ENCODE measurements at regions not wholly inside any gene's neighbourhood (a gene's known extent, or its start where the extent isn't known, plus 50 kb on each side); places are given as distances from the start of the nearest gene placed in this dataset.

GRCh38 chr14:62451221-62451620 is 594.0 kb downstream of the KCNH5 start:
- no peak overlapping the region for H3K27ac ChIP-seq (ENCODE audit: extremely low read depth, low read depth, low read length)
- H3K27me3 ChIP-seq (ENCODE audit: control insufficient read depth in 2 of 2, insufficient read depth in 2 of 2, low read length in 2 of 2), result no peaks in the 10 kb centered on the region
- no peak overlapping the region for H2AFZ ChIP-seq (ENCODE audit: low read depth, low read length)
- 0% methylated on average over 3 of the region's 3 CpGs for WGBS (ENCODE audit: insufficient coverage, low coverage, missing lambda C conversion rate)
- no peaks in the 10 kb centered on the region for H3K79me2 ChIP-seq (ENCODE audit: control insufficient read depth, insufficient read depth, low read length)
- DNase-seq (ENCODE audit: extremely low read depth in 1 of 4, low spot score in 3 of 4) (no peak), FAIRE-seq (no peak), ATAC-seq (no peak)
- no peak overlapping the region for H3K4me3 ChIP-seq
- in situ Hi-C loops (cut with MboI), result no loop called here
- H3K36me3 ChIP-seq (ENCODE audit: control insufficient read depth, insufficient read depth, low read length), result no peaks in the 10 kb centered on the region
- ChIA-PET CTCF (ENCODE audit: low intra/inter-chr PET ratio) (no interaction called here), POLR2A (no interaction called here)
- H3K4me1 ChIP-seq (replicated peaks in 1 of 2; ENCODE audit: control insufficient read depth in 2 of 2, insufficient read depth in 2 of 2, low read length in 2 of 2), result no peaks in the 10 kb centered on the region
- BruUV-seq (replicated peaks), result no TSS peak
- H3K9ac ChIP-seq (ENCODE audit: insufficient read depth in 1 of 2, low read depth in 2 of 2, low read length in 2 of 2), result no peak overlapping the region
- no peaks in the 10 kb centered on the region for H3K9me1 ChIP-seq (ENCODE audit: control insufficient read depth, insufficient read depth, low read length)
- no peaks in the 10 kb centered on the region for H4K20me1 ChIP-seq (replicated peaks; ENCODE audit: control insufficient read depth, insufficient read depth, low read length)
- H3K4me2 ChIP-seq (ENCODE audit: insufficient read depth, low read length), result no peak overlapping the region
- TF ChIP-seq EGR1 (conservative IDR thresholded peaks at IDR 0.05) (no peak), ZNF239 (CRISPR knock-in tag; IDR thresholded peaks at IDR 0.05) (no peak)
- intact Hi-C loops (cut with micrococcal nuclease), result no loop called here
- H3K9me3 ChIP-seq (replicated peaks; ENCODE audit: control insufficient read depth, insufficient read depth, low read depth, low read length), result no peaks in the 10 kb centered on the region

GRCh38 chr14:62453226-62453625 is 592.0 kb downstream of the KCNH5 start:
- H3K27me3 ChIP-seq (ENCODE audit: control insufficient read depth in 2 of 2, insufficient read depth in 2 of 2, low read length in 2 of 2), result no peaks in the 10 kb centered on the region
- H3K79me2 ChIP-seq (ENCODE audit: control insufficient read depth, insufficient read depth, low read length), result no peaks in the 10 kb centered on the region
- H3K27ac ChIP-seq (ENCODE audit: extremely low read depth, low read depth, low read length), result no peak overlapping the region
- DNase-seq (ENCODE audit: extremely low read depth in 1 of 4, low spot score in 3 of 4), result no peak
- POLR2A ChIA-PET, result no interaction called here
- H3K9me1 ChIP-seq (ENCODE audit: control insufficient read depth, insufficient read depth, low read length), result no peaks in the 10 kb centered on the region
- no peaks in the 10 kb centered on the region for H3K4me1 ChIP-seq (replicated peaks in 1 of 2; ENCODE audit: control insufficient read depth in 2 of 2, insufficient read depth in 2 of 2, low read length in 2 of 2)
- H2AFZ ChIP-seq (ENCODE audit: low read depth, low read length), result no peak overlapping the region
- no peak for ATAC-seq
- H3K9ac ChIP-seq (ENCODE audit: insufficient read depth in 1 of 2, low read depth in 2 of 2, low read length in 2 of 2), result no peak overlapping the region
- no peaks in the 10 kb centered on the region for H3K9me3 ChIP-seq (replicated peaks; ENCODE audit: control insufficient read depth, insufficient read depth, low read depth, low read length)
- no peaks in the 10 kb centered on the region for H3K36me3 ChIP-seq (ENCODE audit: control insufficient read depth, insufficient read depth, low read length)
- intact Hi-C loops (cut with micrococcal nuclease) (no loop called here), in situ Hi-C loops (cut with MboI) (no loop called here)
- no peak overlapping the region for H3K4me2 ChIP-seq (ENCODE audit: insufficient read depth, low read length)
- BruUV-seq (replicated peaks), result no TSS peak
- no peak overlapping the region for H3K4me3 ChIP-seq
- CTCF ChIA-PET (ENCODE audit: low intra/inter-chr PET ratio), result no interaction called here
- 5% methylated on average over 2 of the region's 2 CpGs for WGBS (ENCODE audit: insufficient coverage, low coverage, missing lambda C conversion rate)
- no peak for FAIRE-seq
- no peaks in the 10 kb centered on the region for H4K20me1 ChIP-seq (replicated peaks; ENCODE audit: control insufficient read depth, insufficient read depth, low read length)
- TF ChIP-seq E2F8 (IDR thresholded peaks at IDR 0.05; ENCODE audit: low read depth, partially characterized antibody) (no peak), HDAC3 (IDR thresholded peaks at IDR 0.05; ENCODE audit: borderline replicate concordance, partially characterized antibody) (no peak), NONO (IDR thresholded peaks at IDR 0.05; ENCODE audit: low read depth in 2 of 2, low read length in 1 of 2) (no peak), ZEB2 (IDR thresholded peaks at IDR 0.05) (no peak), SMC3 (conservative IDR thresholded peaks at IDR 0.05; ENCODE audit: insufficient read depth, low read depth, low read length) (no peak), PPARD (CRISPR knock-in tag; IDR thresholded peaks at IDR 0.05) (no peak), NR2C1 (IDR thresholded peaks at IDR 0.05) (no peak), NR2C1 (tag; IDR thresholded peaks at IDR 0.05) (no peak), ZBTB12 (CRISPR knock-in tag; IDR thresholded peaks at IDR 0.05) (no peak), DLX4 (CRISPR knock-in tag; IDR thresholded peaks at IDR 0.05) (no peak), EWSR1 (IDR thresholded peaks at IDR 0.05; ENCODE audit: borderline replicate concordance, low read depth, partially characterized antibody) (no peak), TCFL5 (CRISPR knock-in tag; conservative IDR thresholded peaks at IDR 0.05) (no peak)
